Neural cell (in vitro differentiated cells): ENCODE measurements at regions not wholly inside any gene's neighbourhood (a gene's known extent, or its start where the extent isn't known, plus 50 kb on each side); places are given as distances from the start of the nearest gene placed in this dataset.

Experiments
- H2AFZ ChIP-seq: fragments of 200-600, 300-800 bp; sonication (generic), shearing (Covaris generic); 2 replicates; pipeline ENCODE4 v1.6.0; 2014; ENCODE audit warnings: low read depth, mild to moderate bottlenecking, antibody characterized with exemption, low read length, moderate library complexity
- H3F3A ChIP-seq: fragments of 200-600 bp; shearing (Covaris generic); 2 replicates; pipeline ENCODE4 v1.6.1; 2016; ENCODE audit warnings: mild to moderate bottlenecking, moderate library complexity, mixed read lengths, antibody characterized with exemption, low read length; ENCODE audit not compliant: insufficient read depth, poor library complexity, severe bottlenecking
- H3K27ac ChIP-seq: fragments of 200-600, 300-800 bp; sonication (generic), shearing (Covaris generic); 2 replicates; pipeline ENCODE4 v1.5.1; 2014; ENCODE audit warnings: mild to moderate bottlenecking, low read length, moderate library complexity
- H3K27me3 ChIP-seq: fragments of 300-800, 200-600 bp; sonication (generic), shearing (Covaris generic); 2 replicates; pipeline ENCODE4 v1.6.0; 2014; ENCODE audit warnings: mild to moderate bottlenecking, low read depth, low read length, moderate library complexity; ENCODE audit not compliant: insufficient read depth
- H3K36me3 ChIP-seq: fragments of 300-800, 200-600 bp; sonication (generic), shearing (Covaris generic); 2 replicates; pipeline ENCODE4 v1.5.1; 2014; ENCODE audit warnings: mild to moderate bottlenecking, antibody characterized with exemption, low read length, moderate library complexity; ENCODE audit not compliant: insufficient read depth
- H3K4me2 ChIP-seq: fragments of 300-800, 200-600 bp; sonication (generic), shearing (Covaris generic); 2 replicates; pipeline ENCODE4 v1.6.0; 2014; ENCODE audit warnings: mild to moderate bottlenecking, low read length
- H3K4me3 ChIP-seq: fragments of 300-800, 200-600 bp; sonication (generic), shearing (Covaris generic); 2 replicates; pipeline ENCODE4 v1.5.1; 2014; ENCODE audit warnings: mild to moderate bottlenecking, low read length, moderate library complexity
- H3K79me2 ChIP-seq: fragments of 200-600 bp; shearing (Covaris generic); replicated peaks from 2 replicates; pipeline ENCODE4 v1.6.0; 2014; ENCODE audit warnings: mild to moderate bottlenecking, low read length, moderate library complexity; ENCODE audit not compliant: insufficient read depth
- H3K9ac ChIP-seq: fragments of 300-800, 200-600 bp; sonication (generic), shearing (Covaris generic); 2 replicates; pipeline ENCODE4 v1.6.1; 2016; ENCODE audit warnings: mild to moderate bottlenecking, low read length, mixed read lengths
- H3K9me2 ChIP-seq: fragments of 200-600 bp; shearing (Covaris generic); 2 replicates; pipeline ENCODE4 v1.6.1; 2016; ENCODE audit warnings: mild to moderate bottlenecking, low read length, mixed read lengths; ENCODE audit not compliant: insufficient read depth
- H3K9me3 ChIP-seq: fragments of 200-600, 300-800 bp; sonication (generic), shearing (Covaris generic); 2 replicates; pipeline ENCODE4 v1.6.1; 2016; ENCODE audit warnings: mild to moderate bottlenecking, mixed run types, low read length, moderate library complexity, mixed read lengths
- H4K20me1 ChIP-seq: fragments of 200-600 bp; shearing (Covaris generic); 2 replicates; pipeline ENCODE4 v1.6.1; 2016; ENCODE audit warnings: mild to moderate bottlenecking, mixed run types; ENCODE audit not compliant: insufficient read depth
- CTCF ChIP-seq: fragments of 450-650 bp; IDR thresholded peaks from 2 replicates; pipeline ENCODE4 v1.5.1; 2014; ENCODE audit warnings: antibody characterized with exemption, mild to moderate bottlenecking, moderate library complexity; ENCODE audit not compliant: poor library complexity, severe bottlenecking
- EP300 ChIP-seq: fragments of 450-650 bp; conservative IDR thresholded peaks from 2 replicates; pipeline ENCODE4 v1.6.1; 2014; ENCODE audit warnings: antibody characterized with exemption, mild to moderate bottlenecking, moderate library complexity; ENCODE audit not compliant: poor library complexity, severe bottlenecking
- EZH2 ChIP-seq: fragments of 200-600, 300-800 bp; shearing (Covaris generic), sonication (generic); IDR thresholded peaks from 2 replicates; pipeline ENCODE4 v1.6.1; 2014; ENCODE audit warnings: antibody characterized with exemption, low read length, borderline replicate concordance, mild to moderate bottlenecking; ENCODE audit not compliant: insufficient read depth, poor library complexity, severe bottlenecking
- MXI1 ChIP-seq: fragments of 450-650 bp; conservative IDR thresholded peaks from 2 replicates; pipeline ENCODE4 v1.6.1; 2014; ENCODE audit warnings: antibody characterized with exemption, mild to moderate bottlenecking; ENCODE audit not compliant: poor library complexity, severe bottlenecking
- POLR2AphosphoS5 ChIP-seq: IDR thresholded peaks from 2 replicates; pipeline ENCODE4 v1.6.1; 2012
- RAD21 ChIP-seq: fragments of 450-650 bp; conservative IDR thresholded peaks from 2 replicates; pipeline ENCODE4 v1.6.1; 2014; ENCODE audit warnings: antibody characterized with exemption, mild to moderate bottlenecking, moderate library complexity
- REST ChIP-seq: IDR thresholded peaks from 2 replicates; pipeline ENCODE4 v1.6.1; 2012; ENCODE audit warnings: borderline replicate concordance
- SMC3 ChIP-seq: fragments of 450-650 bp; conservative IDR thresholded peaks from 2 replicates; pipeline ENCODE4 v1.6.1; 2014; ENCODE audit warnings: antibody characterized with exemption, mild to moderate bottlenecking, moderate library complexity; ENCODE audit not compliant: poor library complexity
- TAF1 ChIP-seq: IDR thresholded peaks from 2 replicates; pipeline ENCODE4 v1.6.1; 2012; ENCODE audit warnings: low read depth

GRCh38 chr7:67518580-67518979 lies 521.9 kb downstream of the TYW1 start:
- Histone ChIP-seq H3K27me3 (no peaks in the 10 kb centered on the region), H3F3A (no peaks in the 10 kb centered on the region), H3K9me2 (no peaks in the 10 kb centered on the region), H3K36me3 (no peaks in the 10 kb centered on the region), H3K4me2 (no peak overlapping the region), H3K9ac (no peak overlapping the region), H2AFZ (no peak overlapping the region), H3K9me3 (no peaks in the 10 kb centered on the region), H3K4me3 (no peak overlapping the region), H3K27ac (no peak overlapping the region), H3K79me2 (no peaks in the 10 kb centered on the region), H4K20me1 (no peaks in the 10 kb centered on the region)
- no peak for TF ChIP-seq EZH2
- no peak for TF ChIP-seq TAF1
- TF ChIP-seq SMC3: no peak
- no peak for TF ChIP-seq REST
- TF ChIP-seq POLR2AphosphoS5: no peak

GRCh38 chr7:67519171-67519570 lies 522.5 kb downstream of the TYW1 start:
- no peak for TF ChIP-seq TAF1
- TF ChIP-seq SMC3: no peak
- no peak for TF ChIP-seq RAD21
- no peak for TF ChIP-seq EP300
- no peak for TF ChIP-seq POLR2AphosphoS5
- TF ChIP-seq CTCF: no peak
- no peak for TF ChIP-seq EZH2
- no peak for TF ChIP-seq MXI1
- Histone ChIP-seq H4K20me1 (no peaks in the 10 kb centered on the region), H3K9me3 (no peaks in the 10 kb centered on the region), H3K4me3 (no peak overlapping the region), H3K9ac (no peak overlapping the region), H3K36me3 (no peaks in the 10 kb centered on the region), H2AFZ (no peak overlapping the region), H3K79me2 (no peaks in the 10 kb centered on the region), H3K9me2 (no peaks in the 10 kb centered on the region), H3K27me3 (no peaks in the 10 kb centered on the region), H3F3A (no peaks in the 10 kb centered on the region), H3K4me2 (no peak overlapping the region), H3K27ac (no peak overlapping the region)

- Histone ChIP-seq H3K4me3 (no peak overlapping the region), H3K9me3 (no peaks in the 10 kb centered on the region), H3K9ac (no peak overlapping the region), H3K27ac (no peak overlapping the region), H3F3A (no peaks in the 10 kb centered on the region), H3K4me2 (no peak overlapping the region), H3K79me2 (no peaks in the 10 kb centered on the region), H2AFZ (no peak overlapping the region), H3K36me3 (no peaks in the 10 kb centered on the region), H4K20me1 (no peaks in the 10 kb centered on the region), H3K27me3 (no peaks in the 10 kb centered on the region), H3K9me2 (no peaks in the 10 kb centered on the region)
- TF ChIP-seq EP300: no peak
These were observed 525.9 kb downstream of the TYW1 start for GRCh38 chr7:67522504-67522903.
